IPS DF 19.7 (cell line): ENCODE measurements at regions not wholly inside any gene's neighbourhood (a gene's known extent, or its start where the extent isn't known, plus 50 kb on each side); places are given as distances from the start of the nearest gene placed in this dataset.

Experiments
- DNase-seq: peaks from one replicate; pipeline ENCODE4 v3.0.0-alpha.2; 2013; ENCODE audit warnings: low read depth, low spot score

- no peak for DNase-seq
These were observed 452.3 kb downstream of the ZSWIM6 start for GRCh38 chr5:61784341-61784740.

GRCh38 chr5:61788548-61788947 lies 456.5 kb downstream of the ZSWIM6 start:
- DNase-seq, result no peak

- no peak for DNase-seq
These were observed 457.9 kb downstream of the ZSWIM6 start for GRCh38 chr5:61790007-61790406.

- DNase-seq, result no peak
These were observed 458.6 kb downstream of the ZSWIM6 start for GRCh38 chr5:61790678-61791077.

GRCh38 chr5:61796773-61797172 lies 464.7 kb downstream of the ZSWIM6 start:
- DNase-seq, result no peak

- no peak for DNase-seq
These were observed 468.4 kb downstream of the ZSWIM6 start for GRCh38 chr5:61800450-61800849.

GRCh38 chr5:61801174-61801573 lies 469.1 kb downstream of the ZSWIM6 start:
- DNase-seq, result no peak

GRCh38 chr5:61802456-61802855 lies 470.4 kb downstream of the ZSWIM6 start:
- DNase-seq, result no peak

GRCh38 chr5:61805101-61805500 lies 473.0 kb downstream of the ZSWIM6 start:
- DNase-seq, result no peak

GRCh38 chr5:61806491-61807020 lies 474.5 kb downstream of the ZSWIM6 start:
- no peak for DNase-seq

- no peak for DNase-seq
These were observed 476.0 kb downstream of the ZSWIM6 start for GRCh38 chr5:61808091-61808490.

- DNase-seq, result no peak
These were observed 476.9 kb downstream of the ZSWIM6 start for GRCh38 chr5:61808909-61809308.

GRCh38 chr5:61809651-61810050 lies 477.6 kb downstream of the ZSWIM6 start:
- DNase-seq, result no peak

- no peak for DNase-seq
These were observed 479.0 kb downstream of the ZSWIM6 start for GRCh38 chr5:61811052-61811451.

- DNase-seq, result no peak
These were observed 481.3 kb downstream of the ZSWIM6 start for GRCh38 chr5:61813361-61813760.

- no peak for DNase-seq
These were observed 483.3 kb downstream of the ZSWIM6 start for GRCh38 chr5:61815339-61815738.

GRCh38 chr5:61816146-61816545 lies 484.1 kb downstream of the ZSWIM6 start:
- DNase-seq, result no peak

- no peak for DNase-seq
These were observed 484.8 kb downstream of the ZSWIM6 start for GRCh38 chr5:61816585-61817450.

- DNase-seq, result peak; percentile 5
These were observed 485.6 kb downstream of the ZSWIM6 start for GRCh38 chr5:61817472-61818326.

- no peak for DNase-seq
These were observed 485.2 kb upstream of the KIF2A start for GRCh38 chr5:61820836-61821235.

- no peak for DNase-seq
These were observed 484.4 kb upstream of the KIF2A start for GRCh38 chr5:61821561-61821960.

GRCh38 chr5:61822584-61822983 lies 483.4 kb upstream of the KIF2A start:
- DNase-seq, result no peak
